Nephron progenitor cell (in vitro differentiated cells): ENCODE measurements at regions not wholly inside any gene's neighbourhood (a gene's known extent, or its start where the extent isn't known, plus 50 kb on each side); places are given as distances from the start of the nearest gene placed in this dataset.

Source experiments
- DNase-seq: peaks from one replicate; pipeline ENCODE4 v3.0.0; 2021
- H3K27ac Mint-ChIP-seq: 2 replicates; pipeline ENCODE4 v1.8.0; 2021; ENCODE audit warnings: mild to moderate bottlenecking, moderate library complexity, mixed read lengths
- H3K27me3 Mint-ChIP-seq: 2 replicates; pipeline ENCODE4 v1.8.0; 2021; ENCODE audit warnings: mild to moderate bottlenecking, low read depth, mixed read lengths; ENCODE audit not compliant: poor library complexity
- H3K36me3 Mint-ChIP-seq: 2 replicates; pipeline ENCODE4 v1.8.0; 2021; ENCODE audit warnings: low read depth, mixed read lengths
- H3K4me1 Mint-ChIP-seq: 2 replicates; pipeline ENCODE4 v1.8.0; 2021; ENCODE audit warnings: mixed read lengths
- H3K4me3 Mint-ChIP-seq: 2 replicates; pipeline ENCODE4 v1.8.0; 2021; ENCODE audit warnings: mild to moderate bottlenecking, moderate library complexity, mixed read lengths
- H3K9me3 Mint-ChIP-seq: 2 replicates; pipeline ENCODE4 v1.8.0; 2021; ENCODE audit warnings: mild to moderate bottlenecking, moderate library complexity, mixed read lengths
- TF ChIP-seq, protein P1 (sequence below): fragments of 200-600 bp; sonication (generic); IDR thresholded peaks from 2 replicates; pipeline ENCODE4 v1.5.0; 2021; ENCODE audit warnings: antibody characterized with exemption

DNA sequence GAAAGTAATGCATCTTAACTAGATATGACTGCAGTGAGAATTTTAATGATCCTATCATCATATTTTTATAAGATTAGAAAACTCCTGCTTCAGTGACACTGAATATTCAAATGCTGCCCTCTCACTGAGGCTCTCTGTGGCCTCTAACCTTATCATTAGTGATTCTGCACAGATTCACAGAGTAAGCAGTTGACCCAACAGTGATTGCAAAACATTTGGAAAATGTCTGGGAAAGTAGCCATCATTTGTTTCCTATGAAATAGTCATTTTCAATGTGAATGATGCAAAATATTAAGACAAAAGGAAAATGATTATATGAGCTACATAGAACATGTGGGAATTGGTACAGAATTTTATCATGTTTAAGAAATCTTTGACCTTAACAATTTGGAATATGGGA, 210.3 kb downstream of the TBX18 start:
- Mint-ChIP-seq H3K9me3 (peaks cover 13% of the 10 kb centered on the region), H3K27ac (no peak overlapping the region)

DNA sequence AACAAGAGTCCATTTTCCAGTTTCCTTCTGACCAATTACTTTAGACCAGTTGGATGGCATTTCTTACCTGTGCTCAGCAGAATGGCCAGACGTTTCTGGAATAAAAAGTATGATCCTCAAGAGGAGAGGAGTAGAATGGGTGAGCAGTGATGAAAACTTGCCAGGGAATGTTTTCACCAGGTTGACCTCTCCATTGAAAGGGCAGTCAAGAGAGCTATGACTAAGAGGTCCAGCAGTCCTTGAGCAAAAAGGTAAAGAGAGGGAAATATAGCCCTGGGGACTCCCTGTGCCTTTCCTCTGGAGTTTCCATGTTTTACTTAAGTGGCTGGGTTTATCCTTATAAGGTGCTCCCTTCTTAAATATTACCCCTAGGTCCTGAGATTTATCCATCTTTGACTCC, 210.9 kb downstream of the TBX18 start:
- no peak for DNase-seq
- TF ChIP-seq, protein P1, sequence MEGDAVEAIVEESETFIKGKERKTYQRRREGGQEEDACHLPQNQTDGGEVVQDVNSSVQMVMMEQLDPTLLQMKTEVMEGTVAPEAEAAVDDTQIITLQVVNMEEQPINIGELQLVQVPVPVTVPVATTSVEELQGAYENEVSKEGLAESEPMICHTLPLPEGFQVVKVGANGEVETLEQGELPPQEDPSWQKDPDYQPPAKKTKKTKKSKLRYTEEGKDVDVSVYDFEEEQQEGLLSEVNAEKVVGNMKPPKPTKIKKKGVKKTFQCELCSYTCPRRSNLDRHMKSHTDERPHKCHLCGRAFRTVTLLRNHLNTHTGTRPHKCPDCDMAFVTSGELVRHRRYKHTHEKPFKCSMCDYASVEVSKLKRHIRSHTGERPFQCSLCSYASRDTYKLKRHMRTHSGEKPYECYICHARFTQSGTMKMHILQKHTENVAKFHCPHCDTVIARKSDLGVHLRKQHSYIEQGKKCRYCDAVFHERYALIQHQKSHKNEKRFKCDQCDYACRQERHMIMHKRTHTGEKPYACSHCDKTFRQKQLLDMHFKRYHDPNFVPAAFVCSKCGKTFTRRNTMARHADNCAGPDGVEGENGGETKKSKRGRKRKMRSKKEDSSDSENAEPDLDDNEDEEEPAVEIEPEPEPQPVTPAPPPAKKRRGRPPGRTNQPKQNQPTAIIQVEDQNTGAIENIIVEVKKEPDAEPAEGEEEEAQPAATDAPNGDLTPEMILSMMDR, result no peak
- peaks cover 13% of the 10 kb centered on the region for H3K9me3 Mint-ChIP-seq
- H3K36me3 Mint-ChIP-seq, result peaks cover 6% of the 10 kb centered on the region
- no peaks in the 10 kb centered on the region for H3K4me1 Mint-ChIP-seq
- H3K27ac Mint-ChIP-seq, result no peak overlapping the region
- H3K4me3 Mint-ChIP-seq, result no peak overlapping the region
- no peaks in the 10 kb centered on the region for H3K27me3 Mint-ChIP-seq

More for the DNA sequence above, 210.3 kb downstream of the TBX18 start:
- DNase-seq, result no peak
- Mint-ChIP-seq H3K4me3 (no peak overlapping the region), H3K4me1 (no peaks in the 10 kb centered on the region), H3K27me3 (no peaks in the 10 kb centered on the region), H3K36me3 (peaks cover 6% of the 10 kb centered on the region)
- TF ChIP-seq, protein P1, result no peak

DNA sequence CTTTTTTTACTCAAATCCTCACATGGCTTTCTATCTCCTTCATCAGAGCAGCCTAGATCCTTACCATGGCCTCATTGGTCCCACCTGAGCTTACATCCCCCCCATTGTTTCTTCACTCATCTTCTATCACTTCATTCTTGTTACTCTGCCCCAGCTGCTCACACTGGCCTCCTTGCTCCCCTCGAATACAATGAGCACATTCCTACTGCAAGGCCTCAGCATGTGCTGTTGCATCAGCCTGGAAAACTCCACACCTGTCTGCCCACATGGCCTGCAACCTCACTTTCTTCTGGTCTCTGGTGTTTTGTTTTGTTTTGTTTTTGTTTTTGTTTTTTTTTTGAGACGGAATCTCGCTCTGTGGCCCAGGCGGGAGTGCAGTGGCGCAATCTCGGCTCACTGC, 212.6 kb downstream of the TBX18 start:
- Mint-ChIP-seq H3K9me3 (peaks cover 13% of the 10 kb centered on the region), H3K4me3 (no peak overlapping the region), H3K27me3 (no peaks in the 10 kb centered on the region), H3K27ac (no peak overlapping the region), H3K4me1 (peaks cover 12% of the 10 kb centered on the region), H3K36me3 (peaks cover 6% of the 10 kb centered on the region)
- TF ChIP-seq, protein P1, result no peak
- DNase-seq, result no peak

DNA sequence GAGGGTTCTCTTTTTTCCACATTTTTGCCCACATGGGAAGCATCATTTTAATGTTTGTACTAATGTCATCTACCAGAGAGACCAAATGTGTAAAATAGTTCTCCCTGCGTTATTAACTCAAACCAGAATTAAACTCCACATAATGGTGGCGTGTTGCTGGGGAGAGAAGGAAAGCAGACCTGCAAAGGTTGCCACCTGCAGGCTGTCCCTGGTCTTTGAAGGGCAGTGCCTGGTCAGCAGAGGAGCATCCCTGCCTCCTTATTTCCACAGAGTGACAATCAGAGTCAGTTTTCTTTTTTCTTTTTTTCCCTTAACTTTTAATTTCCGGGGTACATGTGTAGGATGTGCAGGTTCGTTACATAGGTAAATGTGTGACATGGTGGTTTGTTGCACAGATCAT, 214.5 kb downstream of the TBX18 start:
- H3K9me3 Mint-ChIP-seq, result peaks cover 14% of the 10 kb centered on the region
- H3K4me3 Mint-ChIP-seq, result no peak overlapping the region
- TF ChIP-seq, protein P1, result peak; percentile 13
- H3K36me3 Mint-ChIP-seq, result peaks cover 6% of the 10 kb centered on the region
- no peaks in the 10 kb centered on the region for H3K27me3 Mint-ChIP-seq
- H3K4me1 Mint-ChIP-seq, result peaks cover 29% of the 10 kb centered on the region
- no peak for DNase-seq
- H3K27ac Mint-ChIP-seq, result no peak overlapping the region

DNA sequence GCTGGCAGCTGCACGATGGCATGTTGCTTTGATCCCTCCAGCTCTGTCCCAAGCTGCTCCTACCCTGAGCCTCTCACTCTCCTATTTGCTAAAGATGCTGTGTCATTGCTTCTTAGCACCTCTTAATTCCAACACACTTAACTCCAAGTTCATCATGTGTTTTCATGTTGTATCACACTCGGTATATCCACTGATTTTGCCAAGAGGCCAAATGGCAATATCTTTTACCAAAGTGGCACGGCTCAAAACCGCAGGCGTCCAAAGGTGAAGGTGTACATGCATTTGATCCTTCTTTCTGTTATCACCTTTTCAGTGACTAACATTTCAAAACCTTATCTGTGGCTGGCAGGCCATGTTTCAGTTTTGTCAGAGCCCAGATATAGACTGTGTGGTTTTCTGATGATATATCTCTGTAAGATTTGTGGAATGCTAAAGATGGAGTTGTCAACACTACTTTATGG, 217.0 kb downstream of the TBX18 start:
- TF ChIP-seq, protein P1, result no peak
- Mint-ChIP-seq H3K36me3 (peaks cover 30% of the 10 kb centered on the region), H3K9me3 (peaks cover 35% of the 10 kb centered on the region), H3K4me1 (peaks cover 29% of the 10 kb centered on the region), H3K27ac (peak overlapping the region; percentile 40), H3K4me3 (no peak overlapping the region), H3K27me3 (peaks cover 3% of the 10 kb centered on the region)
- DNase-seq, result no peak

DNA sequence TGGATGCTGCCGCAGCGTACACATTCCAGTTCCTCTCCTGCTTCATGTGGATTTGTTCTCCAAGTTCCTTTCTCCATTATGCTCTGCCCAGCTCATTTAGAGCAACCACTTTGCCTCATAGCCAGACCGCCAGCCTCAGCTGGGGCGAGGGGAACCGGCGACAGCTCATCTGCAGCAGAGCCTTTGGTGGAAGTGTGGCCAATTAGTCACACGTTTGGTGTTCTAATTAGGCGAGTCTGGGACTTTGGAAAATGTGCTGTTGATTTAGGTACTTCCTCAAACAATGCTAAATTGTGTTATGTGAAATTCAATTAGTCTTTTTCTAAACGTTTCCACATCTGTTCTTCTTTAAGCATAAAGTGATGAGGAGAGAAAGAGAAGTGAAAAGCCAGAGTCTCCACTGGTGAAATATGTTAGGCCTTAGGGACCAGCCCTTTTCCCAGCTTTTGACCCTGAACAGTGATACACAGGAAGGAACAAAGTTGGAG, 217.9 kb downstream of the TBX18 start:
- H3K4me1 Mint-ChIP-seq, result peaks cover 29% of the 10 kb centered on the region
- peaks cover 3% of the 10 kb centered on the region for H3K27me3 Mint-ChIP-seq
- DNase-seq, result peak; percentile 29
- H3K9me3 Mint-ChIP-seq, result peaks cover 40% of the 10 kb centered on the region
- peak overlapping the region; percentile 1 for H3K4me3 Mint-ChIP-seq
- peak overlapping the region; percentile 73 for H3K27ac Mint-ChIP-seq
- TF ChIP-seq, protein P1, result no peak
- peaks cover 35% of the 10 kb centered on the region for H3K36me3 Mint-ChIP-seq
